ENCODE measurements at regions not wholly inside any gene's neighbourhood (a gene's known extent, or its start where the extent isn't known, plus 50 kb on each side); places are given as distances from the start of the nearest gene placed in this dataset.

GRCh38 chr1:192045131-192045530, 113.1 kb upstream of the RGS18 start:
- POLR2A ChIA-PET (ENCODE audit: unreplicated experiment): no interaction called here
- no peaks in the 10 kb centered on the region for H3K79me1 ChIP-seq (ENCODE audit: low read depth in 1 of 2, low read length in 2 of 2)

More at GRCh38 chr1:192045131-192045530, 113.1 kb upstream of the RGS18 start:
- Histone ChIP-seq H3K9me1 (ENCODE audit: insufficient read depth, low read length) (no peaks in the 10 kb centered on the region), H3K36me3 (ENCODE audit: control insufficient read depth, insufficient read depth, low read length) (no peaks in the 10 kb centered on the region), H2AK5ac (ENCODE audit: low read depth, low read length) (no peak overlapping the region), H2BK5ac (ENCODE audit: low read depth, low read length, poor library complexity, severe bottlenecking) (no peak overlapping the region), H3K4me2 (ENCODE audit: low read depth, low read length) (no peak overlapping the region), H2BK120ac (ENCODE audit: low read depth, low read length) (no peak overlapping the region), H3K4ac (ENCODE audit: low read depth, low read length) (no peak overlapping the region), H4K20me1 (ENCODE audit: insufficient read depth, low read length) (no peaks in the 10 kb centered on the region), H4K91ac (ENCODE audit: insufficient read depth, low read depth, low read length) (no peak overlapping the region), H3K4me1 (ENCODE audit: control insufficient read depth, insufficient read depth, low read length) (no peaks in the 10 kb centered on the region; the same call in 1 of the 2 replicates), H3K18ac (ENCODE audit: low read depth, low read length) (no peak overlapping the region; the same call in 1 of the 2 replicates), H2AFZ (replicated peaks; ENCODE audit: low read length, poor library complexity) (no peak overlapping the region), H3K14ac (replicated peaks; ENCODE audit: low read depth, low read length) (no peak overlapping the region), H4K5ac (ENCODE audit: low read depth, low read length) (no peak overlapping the region), H2BK15ac (ENCODE audit: low read depth, low read length) (no peak overlapping the region), H3K4me3 (ENCODE audit: insufficient read depth, low read depth, low read length) (no peak overlapping the region), H3K23ac (ENCODE audit: low read depth, low read length) (no peak overlapping the region), H3K27ac (ENCODE audit: insufficient read depth, low read length) (no peak overlapping the region), H3K27me3 (ENCODE audit: control insufficient read depth, insufficient read depth, low read length) (no peaks in the 10 kb centered on the region), H2AK9ac (replicated peaks; ENCODE audit: low read depth, low read length, poor library complexity) (no peak overlapping the region), H2BK20ac (ENCODE audit: low read depth, low read length) (no peak overlapping the region), H3K56ac (ENCODE audit: extremely low read depth, insufficient read depth, low read length) (no peak overlapping the region), H3K9me3 (ENCODE audit: control insufficient read depth, insufficient read depth, low read length) (no peaks in the 10 kb centered on the region), H4K8ac (ENCODE audit: low read depth in 2 of 2, low read length in 2 of 2) (no peak overlapping the region), H3K9ac (ENCODE audit: low read depth, low read length) (no peak overlapping the region)
- CTCF ChIA-PET: no interaction called here
- dilution Hi-C loops (cut with HindIII; ENCODE audit: low sequenced_read_pairs, unreplicated experiment) (no loop called here), in situ Hi-C loops (cut with MboI; ENCODE audit: low sequenced_read_pairs) (no loop called here), intact Hi-C loops (cut with micrococcal nuclease) (no loop called here)
- ATAC-seq (ENCODE audit: low read depth) (no peak), DNase-seq (no peak)
- WGBS, 2 experiments (ENCODE audit: extremely low coverage in 2 of 2, insufficient read length in 1 of 2): no CpG with 5 or more reads among the region's 3 CpGs
- no TSS peak for BruUV-seq (replicated peaks)
- TF ChIP-seq RCOR1 (IDR thresholded peaks at IDR 0.05; ENCODE audit: insufficient replicate concordance, low read length) (no peak), CHD1 (IDR thresholded peaks at IDR 0.05; ENCODE audit: low read depth, low read length) (no peak), SMC3 (IDR thresholded peaks at IDR 0.05; ENCODE audit: low read depth, low read length) (no peak), MAZ (IDR thresholded peaks at IDR 0.05; ENCODE audit: borderline replicate concordance, low read depth, low read length) (no peak), NFE2L2 (IDR thresholded peaks at IDR 0.05; ENCODE audit: low read depth, low read length) (no peak), RAD21 (IDR thresholded peaks at IDR 0.05; ENCODE audit: low read length) (no peak), ELK1 (IDR thresholded peaks at IDR 0.05; ENCODE audit: borderline replicate concordance, low read depth, low read length) (no peak), BHLHE40 (IDR thresholded peaks at IDR 0.05; ENCODE audit: low read depth, low read length) (no peak), CTCF (conservative IDR thresholded peaks at IDR 0.05; ENCODE audit: low read depth, low read length) (no peak), MXI1 (IDR thresholded peaks at IDR 0.05; ENCODE audit: borderline replicate concordance, low read depth, low read length) (no peak)

Measured in IMR-90 (cell line).